ENCODE measurements at regions not wholly inside any gene's neighbourhood (a gene's known extent, or its start where the extent isn't known, plus 50 kb on each side); places are given as distances from the start of the nearest gene placed in this dataset.

DNA sequence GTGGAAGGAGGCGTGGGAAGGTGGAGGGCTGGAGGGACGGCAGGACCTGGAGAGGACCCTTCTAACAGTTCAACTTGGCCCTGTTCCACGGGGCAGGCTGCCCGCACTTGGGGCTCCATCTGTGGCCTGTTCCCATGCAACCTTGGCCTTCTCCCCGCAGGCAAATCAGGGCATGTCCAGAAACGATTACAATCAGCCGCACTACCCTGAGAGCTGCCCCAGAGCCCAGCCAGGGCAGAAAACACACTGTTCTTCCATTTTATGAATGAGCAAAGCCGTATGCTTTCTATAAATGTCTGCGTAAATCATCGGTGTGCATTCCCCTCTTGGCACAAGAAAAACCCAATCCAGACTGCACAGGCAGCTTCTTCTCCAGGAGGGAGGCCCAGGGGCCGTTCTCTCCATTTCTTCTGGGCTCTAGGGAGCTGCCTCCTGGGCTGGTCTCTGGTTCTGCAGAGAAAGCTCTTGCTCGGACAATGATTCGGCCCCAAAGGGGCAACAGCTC, 228.7 kb downstream of the SOX9 start:
- H3K27ac ChIP-seq: no peak overlapping the region
- DNase-seq (no peak), ATAC-seq (no peak)
- H3K9me3 ChIP-seq: no peaks in the 10 kb centered on the region
- H3K36me3 ChIP-seq: no peaks in the 10 kb centered on the region
- H3K4me1 ChIP-seq: peaks cover 7% of the 10 kb centered on the region
- H3K4me3 ChIP-seq: no peak overlapping the region
- no peaks in the 10 kb centered on the region for H3K27me3 ChIP-seq (ENCODE audit: low read depth)
- TF ChIP-seq, protein P1, sequence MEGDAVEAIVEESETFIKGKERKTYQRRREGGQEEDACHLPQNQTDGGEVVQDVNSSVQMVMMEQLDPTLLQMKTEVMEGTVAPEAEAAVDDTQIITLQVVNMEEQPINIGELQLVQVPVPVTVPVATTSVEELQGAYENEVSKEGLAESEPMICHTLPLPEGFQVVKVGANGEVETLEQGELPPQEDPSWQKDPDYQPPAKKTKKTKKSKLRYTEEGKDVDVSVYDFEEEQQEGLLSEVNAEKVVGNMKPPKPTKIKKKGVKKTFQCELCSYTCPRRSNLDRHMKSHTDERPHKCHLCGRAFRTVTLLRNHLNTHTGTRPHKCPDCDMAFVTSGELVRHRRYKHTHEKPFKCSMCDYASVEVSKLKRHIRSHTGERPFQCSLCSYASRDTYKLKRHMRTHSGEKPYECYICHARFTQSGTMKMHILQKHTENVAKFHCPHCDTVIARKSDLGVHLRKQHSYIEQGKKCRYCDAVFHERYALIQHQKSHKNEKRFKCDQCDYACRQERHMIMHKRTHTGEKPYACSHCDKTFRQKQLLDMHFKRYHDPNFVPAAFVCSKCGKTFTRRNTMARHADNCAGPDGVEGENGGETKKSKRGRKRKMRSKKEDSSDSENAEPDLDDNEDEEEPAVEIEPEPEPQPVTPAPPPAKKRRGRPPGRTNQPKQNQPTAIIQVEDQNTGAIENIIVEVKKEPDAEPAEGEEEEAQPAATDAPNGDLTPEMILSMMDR (IDR thresholded peaks at IDR 0.05): no peak
- intact Hi-C loops (cut with DNase I): no loop called here

GRCh38 chr17:72350073-72350472, 229.3 kb downstream of the SOX9 start:
- no peak overlapping the region for H3K27ac ChIP-seq
- intact Hi-C loops (cut with DNase I): no loop called here
- no peak overlapping the region for H3K4me3 ChIP-seq
- no peaks in the 10 kb centered on the region for H3K36me3 ChIP-seq
- TF ChIP-seq, protein P1 (IDR thresholded peaks at IDR 0.05): no peak
- DNase-seq: no peak
- no peaks in the 10 kb centered on the region for H3K9me3 ChIP-seq
- ATAC-seq: no peak
- no peaks in the 10 kb centered on the region for H3K27me3 ChIP-seq (ENCODE audit: low read depth)
- peaks cover 7% of the 10 kb centered on the region for H3K4me1 ChIP-seq

DNA sequence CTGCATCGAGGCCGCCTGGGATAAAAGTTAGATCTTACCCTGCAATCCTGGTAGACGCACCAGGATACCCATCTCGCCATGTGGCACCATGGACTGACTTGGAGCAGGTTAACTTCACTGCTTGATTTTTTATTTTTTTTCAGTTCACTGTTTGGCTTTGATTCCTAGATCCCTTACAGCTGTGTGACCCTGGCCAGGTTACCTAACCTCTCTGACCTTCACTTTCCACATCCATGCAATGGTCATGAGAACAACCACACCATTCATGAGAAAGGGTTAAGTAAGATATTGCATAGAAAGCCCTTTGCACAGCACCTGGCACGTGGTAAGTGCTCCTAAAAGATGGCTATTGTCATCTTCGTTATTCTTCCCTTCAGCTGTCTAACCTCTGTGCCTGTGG, 230.5 kb downstream of the SOX9 start:
- DNase-seq: no peak
- H3K4me1 ChIP-seq: peaks cover 7% of the 10 kb centered on the region
- TF ChIP-seq, protein P1 (IDR thresholded peaks at IDR 0.05): no peak
- intact Hi-C loops (cut with DNase I): no loop called here
- H3K4me3 ChIP-seq: no peak overlapping the region
- no peak overlapping the region for H3K27ac ChIP-seq
- no peaks in the 10 kb centered on the region for H3K9me3 ChIP-seq
- ATAC-seq: no peak
- H3K27me3 ChIP-seq (ENCODE audit: low read depth): no peaks in the 10 kb centered on the region
- no peaks in the 10 kb centered on the region for H3K36me3 ChIP-seq

GRCh38 chr17:72351884-72352346, 231.1 kb downstream of the SOX9 start:
- Histone ChIP-seq H3K36me3 (no peaks in the 10 kb centered on the region), H3K4me3 (no peak overlapping the region), H3K9me3 (no peaks in the 10 kb centered on the region), H3K4me1 (peaks cover 7% of the 10 kb centered on the region), H3K27me3 (ENCODE audit: low read depth) (no peaks in the 10 kb centered on the region), H3K27ac (no peak overlapping the region)
- intact Hi-C loops (cut with DNase I): no loop called here
- TF ChIP-seq, protein P1 (IDR thresholded peaks at IDR 0.05): no peak
- DNase-seq (no peak), ATAC-seq (peak in 1 of 2 donors; percentile 43)

GRCh38 chr17:72353502-72353901, 232.7 kb downstream of the SOX9 start:
- intact Hi-C loops (cut with DNase I): no loop called here
- H3K27ac ChIP-seq: no peak overlapping the region
- H3K9me3 ChIP-seq: no peaks in the 10 kb centered on the region
- no peaks in the 10 kb centered on the region for H3K27me3 ChIP-seq (ENCODE audit: low read depth)
- ATAC-seq: no peak
- DNase-seq: no peak
- peaks cover 7% of the 10 kb centered on the region for H3K4me1 ChIP-seq
- H3K36me3 ChIP-seq: no peaks in the 10 kb centered on the region
- TF ChIP-seq, protein P1 (IDR thresholded peaks at IDR 0.05): no peak
- H3K4me3 ChIP-seq: no peak overlapping the region

GRCh38 chr17:72354071-72354470, 233.3 kb downstream of the SOX9 start:
- no peak for ATAC-seq
- Histone ChIP-seq H3K9me3 (no peaks in the 10 kb centered on the region), H3K4me3 (no peak overlapping the region), H3K36me3 (no peaks in the 10 kb centered on the region), H3K4me1 (peaks cover 7% of the 10 kb centered on the region), H3K27ac (no peak overlapping the region), H3K27me3 (ENCODE audit: low read depth) (no peaks in the 10 kb centered on the region)
- intact Hi-C loops (cut with DNase I): no loop called here
- no peak for DNase-seq
- TF ChIP-seq, protein P1 (IDR thresholded peaks at IDR 0.05): no peak
